Endothelial cell of umbilical vein (primary cell): ENCODE measurements at regions not wholly inside any gene's neighbourhood (a gene's known extent, or its start where the extent isn't known, plus 50 kb on each side); places are given as distances from the start of the nearest gene placed in this dataset.

Experiments
- BruUV-seq: library from RNA; stranded (reverse); fragments of 400-500 nt; replicated peaks from 2 replicates; lab custom pipeline; 2021; lab: Mats Ljungman, UMichigan
- CTCF ChIA-PET: fragments of 300-600, 350-600 bp; sonication (Branson Sonifier 250); formaldehyde crosslinking; loops from one replicate; lab custom pipeline; 2021; ENCODE audit warnings: antibody characterized with exemption, inconsistent platforms; lab: Charles Lee
- POLR2A ChIA-PET: fragments of 300-600, 350-600 bp; sonication (Branson Sonifier 250); formaldehyde crosslinking; loops from one replicate; lab custom pipeline; 2021; ENCODE audit warnings: antibody characterized with exemption, inconsistent platforms; lab: Charles Lee
- DNase-seq: peaks from one replicate; pipeline ENCODE4 v3.0.0-alpha.2; 2011; ENCODE audit warnings: low read depth, low spot score
- FAIRE-seq: peaks from 2 replicates; lab custom pipeline; 2011; peaks lifted over from hg19 to GRCh38; lab: Jason Lieb, UNC
- H2AFZ ChIP-seq: 2 replicates; pipeline ENCODE4 v1.6.0; 2012; ENCODE audit warnings: low read depth, low read length, control low read depth, inconsistent platforms
- H3K27ac ChIP-seq: 2 replicates; pipeline ENCODE4 v1.5.1; 2011; ENCODE audit warnings: low read depth, mild to moderate bottlenecking, control low read depth, low read length, moderate library complexity; ENCODE audit not compliant: insufficient read depth
- H3K27me3 ChIP-seq, 2 experiments: 2 replicates each; pipeline versions ENCODE4 v1.6.0 to v1.6.1; 2011; ENCODE audit warnings: low read length in 2 of 2, mixed read lengths in 1 of 2; ENCODE audit not compliant: control insufficient read depth in 2 of 2, insufficient read depth in 2 of 2
- H3K36me3 ChIP-seq, 2 experiments: 2 replicates in 1 of 2; 3 replicates in 1 of 2; pipeline ENCODE4 v1.5.1; 2011; ENCODE audit warnings: low read length in 2 of 2, mild to moderate bottlenecking in 1 of 2, moderate library complexity in 1 of 2; ENCODE audit not compliant: control insufficient read depth in 2 of 2, insufficient read depth in 2 of 2; ENCODE audit errors: extremely low read depth in 1 of 2
- H3K4me1 ChIP-seq: 3 replicates; pipeline ENCODE4 v1.5.1; 2011; ENCODE audit warnings: mild to moderate bottlenecking, low read length; ENCODE audit not compliant: control insufficient read depth, insufficient read depth; ENCODE audit errors: extremely low read depth
- H3K4me2 ChIP-seq: 2 replicates; pipeline ENCODE4 v1.6.1; 2011; ENCODE audit warnings: low read length, control low read depth, mixed read lengths; ENCODE audit not compliant: insufficient read depth
- H3K4me3 ChIP-seq, 3 experiments: fragments of 200-600 bp in 1 of 3; sonication (generic), shearing (Covaris generic) in 1 of 3; replicated peaks in 1 of 3; 2 replicates each; pipeline ENCODE4 v1.5.1; 2011 to 2016; ENCODE audit warnings: control low read depth in 3 of 3, low read length in 3 of 3, mild to moderate bottlenecking in 2 of 3, inconsistent platforms in 1 of 3, low read depth in 1 of 3, moderate library complexity in 1 of 3; ENCODE audit not compliant: insufficient read depth in 1 of 3
- H3K79me2 ChIP-seq: 2 replicates; pipeline ENCODE4 v1.6.0; 2012; ENCODE audit warnings: low read length, inconsistent platforms; ENCODE audit not compliant: control insufficient read depth, insufficient read depth
- H3K9ac ChIP-seq: replicated peaks from 2 replicates; pipeline ENCODE3; 2011; ENCODE audit warnings: low read length, control low read depth; ENCODE audit not compliant: insufficient read depth; ENCODE audit errors: extremely low read depth
- H3K9me1 ChIP-seq: replicated peaks from 3 replicates; pipeline ENCODE4 v1.6.0; 2011; ENCODE audit warnings: mild to moderate bottlenecking, low read length; ENCODE audit not compliant: control insufficient read depth, insufficient read depth; ENCODE audit errors: extremely low read depth
- H3K9me3 ChIP-seq: replicated peaks from 2 replicates; pipeline ENCODE4 v1.5.1; 2012; ENCODE audit warnings: low read length, inconsistent platforms; ENCODE audit not compliant: control insufficient read depth, insufficient read depth
- H4K20me1 ChIP-seq: replicated peaks from 2 replicates; pipeline ENCODE3; 2011; ENCODE audit warnings: mild to moderate bottlenecking, low read length; ENCODE audit not compliant: control insufficient read depth, insufficient read depth; ENCODE audit errors: extremely low read depth
- CTCF ChIP-seq, 2 donors: IDR thresholded peaks; 1 replicate in 1 of 2; 2 replicates in 1 of 2; pipeline ENCODE4 v1.5.1; 2011; ENCODE audit warnings: low read length in 2 of 2, mild to moderate bottlenecking in 2 of 2, moderate library complexity in 2 of 2, control low read depth in 1 of 2, inconsistent platforms in 1 of 2, low read depth in 1 of 2; ENCODE audit not compliant: insufficient read depth in 1 of 2; ENCODE audit errors: extremely low read depth in 1 of 2
- EZH2 ChIP-seq: IDR thresholded peaks from 2 replicates; pipeline ENCODE4 v1.6.1; 2012; ENCODE audit warnings: borderline replicate concordance, low read depth, mild to moderate bottlenecking, moderate library complexity, low read length, inconsistent platforms; ENCODE audit not compliant: severe bottlenecking
- FOS ChIP-seq: IDR thresholded peaks from 2 replicates; pipeline ENCODE4 v1.6.1; 2011; ENCODE audit warnings: mild to moderate bottlenecking, low read length, moderate library complexity, borderline replicate concordance; ENCODE audit not compliant: insufficient read depth
- GATA2 ChIP-seq: IDR thresholded peaks from 2 replicates; pipeline ENCODE4 v1.7.0; 2011; ENCODE audit warnings: low read depth, mild to moderate bottlenecking, moderate library complexity, mixed read lengths, low read length; ENCODE audit not compliant: insufficient read length, insufficient read depth
- JUN ChIP-seq: IDR thresholded peaks from 2 replicates; pipeline ENCODE4 v1.6.1; 2011; ENCODE audit warnings: borderline replicate concordance, low read depth; ENCODE audit not compliant: insufficient read length, insufficient read depth
- MYC ChIP-seq: IDR thresholded peaks from one replicate; pipeline ENCODE4 v1.6.1; 2011; ENCODE audit warnings: mild to moderate bottlenecking, low read depth, low read length
- POLR2A ChIP-seq: IDR thresholded peaks from 2 replicates; pipeline ENCODE4 v1.6.1; 2012; ENCODE audit warnings: low read depth, mild to moderate bottlenecking, control low read depth, low read length
- POLR2AphosphoS5 ChIP-seq: IDR thresholded peaks from 2 replicates; pipeline ENCODE4 v1.6.1; 2012; ENCODE audit warnings: low read depth, mild to moderate bottlenecking, control low read depth, low read length, moderate library complexity; ENCODE audit not compliant: insufficient read depth
- dilution Hi-C: fragments of 300-500 bp; cut with MboI; formaldehyde crosslinking; loops from one replicate; pipeline ENCODE4 v1.15.0; 2019; ENCODE audit warnings: low sequenced_read_pairs; ENCODE audit not compliant: extremely low pct_ligation_motif_present
- intact Hi-C: fragments of 100-400 bp; cut with micrococcal nuclease; formaldehyde crosslinking; loops from one replicate; pipeline ENCODE4 v1.10.0; 2022
- TF ChIP-seq, protein P1 (sequence below): IDR thresholded peaks from 2 replicates; pipeline ENCODE4 v1.6.1; 2011; ENCODE audit not compliant: insufficient read depth, insufficient read length

- Histone ChIP-seq H3K79me2 (no peaks in the 10 kb centered on the region), H3K27me3 (peaks cover 2 to 4% of the 10 kb centered on the region in 2 experiments), H3K36me3 (no peaks in the 10 kb centered on the region), H3K27ac (no peak overlapping the region), H3K4me2 (no peak overlapping the region), H3K4me3 (no peak overlapping the region), H4K20me1 (no peaks in the 10 kb centered on the region), H3K9ac (no peak overlapping the region), H2AFZ (no peak overlapping the region), H3K9me1 (no peaks in the 10 kb centered on the region), H3K9me3 (no peaks in the 10 kb centered on the region), H3K4me1 (no peaks in the 10 kb centered on the region)
- intact Hi-C loops (no loop called here), dilution Hi-C loops (no loop called here)
- DNase-seq (no peak), FAIRE-seq (no peak)
- ChIA-PET POLR2A (no interaction called here), CTCF (interaction anchor here (1.0 to 1.4 kb wide), 2 partner anchors 10 to 371 kb away, joined by 3 to 6 read pairs; no protein-coding TSS in a partner anchor)
- no TSS peak for BruUV-seq
- no peak for TF ChIP-seq POLR2A
- TF ChIP-seq, protein P1, sequence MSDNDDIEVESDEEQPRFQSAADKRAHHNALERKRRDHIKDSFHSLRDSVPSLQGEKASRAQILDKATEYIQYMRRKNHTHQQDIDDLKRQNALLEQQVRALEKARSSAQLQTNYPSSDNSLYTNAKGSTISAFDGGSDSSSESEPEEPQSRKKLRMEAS, result no peak
- TF ChIP-seq POLR2AphosphoS5, result no peak
- TF ChIP-seq GATA2, result no peak
- TF ChIP-seq FOS, result no peak
- TF ChIP-seq CTCF (IDR thresholded peaks at IDR 0.05; ENCODE audit: extremely low read depth in 1 of 2, insufficient read depth in 1 of 2, low read depth in 1 of 2, low read length in 2 of 2), result no peak
- no peak for TF ChIP-seq JUN
- TF ChIP-seq MYC, result no peak
- no peak for TF ChIP-seq EZH2
Measured at GRCh38 chr1:174105086-174105485, 54.2 kb upstream of the RABGAP1L start.
